HG03558 (cell line): ENCODE measurements at regions not wholly inside any gene's neighbourhood (a gene's known extent, or its start where the extent isn't known, plus 50 kb on each side); places are given as distances from the start of the nearest gene placed in this dataset.

Source experiments
- ATAC-seq: cut with Tn5 transposase; IDR thresholded peaks from one replicate; pipeline ENCODE4 v1.9.1; 2021; ENCODE audit warnings: moderate number of reproducible peaks; ENCODE audit not compliant: unreplicated experiment; ENCODE audit errors: extremely low read depth

DNA sequence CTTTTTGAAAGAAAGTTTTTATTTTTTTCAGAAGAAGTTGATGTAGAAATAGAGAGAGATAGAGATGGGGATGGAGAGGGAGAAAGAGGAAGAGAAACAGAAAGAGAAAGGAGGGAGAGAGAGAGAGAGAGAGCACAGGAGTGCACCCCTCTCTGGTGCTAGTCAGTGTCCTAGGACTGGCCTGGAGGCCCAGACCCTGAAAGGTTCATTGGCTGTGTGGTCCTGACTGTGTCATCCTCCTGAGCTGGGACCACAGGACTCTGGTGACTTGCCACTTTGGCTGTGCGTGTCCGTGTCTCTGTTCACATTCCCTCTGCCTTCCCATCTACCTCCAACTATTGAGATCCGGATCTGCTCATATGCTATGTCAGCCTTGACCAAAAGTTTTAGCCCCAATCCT is 62.1 kb upstream of the SHH start:
- no peak for ATAC-seq

DNA sequence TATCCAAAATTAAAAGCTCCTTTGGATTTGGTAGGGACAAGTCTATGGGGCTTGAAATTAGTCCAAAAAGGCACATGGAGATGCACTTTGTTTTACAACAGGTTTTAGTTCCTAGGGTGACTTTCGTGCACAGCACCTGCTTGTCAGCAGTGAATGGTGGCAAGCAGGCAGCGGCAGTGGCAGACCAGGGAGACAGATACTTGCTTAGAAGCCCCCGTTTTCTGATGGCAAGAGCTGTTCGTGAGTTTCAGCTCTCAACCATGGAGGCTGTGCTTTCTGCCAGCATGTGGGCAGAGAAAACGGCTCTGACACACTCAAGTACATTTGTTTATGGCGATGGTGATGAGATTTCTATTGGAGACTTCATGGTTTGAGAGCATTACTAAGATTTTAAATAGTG is 61.7 kb upstream of the SHH start:
- no peak for ATAC-seq

DNA sequence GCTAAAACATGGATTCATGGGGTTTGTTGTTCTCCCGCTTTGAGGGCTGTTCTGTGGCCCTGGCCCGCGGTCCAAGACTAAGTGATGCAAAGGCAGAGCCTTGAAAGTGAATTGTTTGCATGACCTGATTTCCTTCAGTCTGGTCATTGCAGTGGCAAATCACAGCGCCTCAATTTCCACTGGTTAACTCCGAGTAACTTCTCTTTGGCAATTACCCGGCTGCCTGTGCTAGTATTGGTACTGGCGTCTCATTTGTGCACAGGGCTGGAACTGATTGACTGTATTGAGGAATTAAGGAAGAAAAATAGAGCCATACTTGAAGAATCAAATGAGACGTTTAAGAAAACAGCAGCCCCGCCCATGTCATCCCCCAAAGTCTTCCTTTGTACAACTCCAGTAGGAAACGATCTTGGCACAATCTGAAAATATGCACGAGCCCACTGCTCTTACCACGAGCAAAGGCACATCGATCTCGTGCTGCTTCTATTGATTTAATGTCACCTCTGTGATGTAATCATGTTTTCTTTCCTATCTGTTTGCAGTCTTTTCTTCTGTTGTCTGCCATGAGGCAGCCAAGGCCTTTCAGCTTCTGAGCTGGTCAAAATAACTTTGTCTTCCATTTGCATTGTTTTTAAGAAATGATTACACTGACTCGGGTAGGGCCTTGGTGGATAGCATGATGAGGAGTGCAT is 60.6 kb upstream of the SHH start:
- ATAC-seq = no peak

DNA sequence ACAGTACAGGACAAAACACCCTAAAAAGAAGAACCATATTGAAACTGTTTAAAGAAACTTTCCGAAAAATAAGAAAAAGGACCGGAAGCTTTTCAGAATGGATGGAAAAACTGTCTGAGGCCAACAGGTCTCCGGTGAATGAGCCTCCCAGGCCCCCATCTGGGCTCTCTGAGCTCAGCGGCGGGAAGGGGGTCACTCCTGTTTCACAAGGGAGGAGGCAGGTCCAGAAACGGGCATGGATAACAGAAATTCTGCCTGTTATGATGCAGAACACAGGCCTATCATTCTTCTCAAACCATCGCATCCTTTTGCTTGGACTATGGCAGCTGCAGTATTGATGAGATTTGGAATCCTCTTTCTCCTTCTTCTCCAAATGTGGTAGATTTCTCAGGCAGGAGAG is 58.9 kb upstream of the SHH start:
- ATAC-seq = no peak

DNA sequence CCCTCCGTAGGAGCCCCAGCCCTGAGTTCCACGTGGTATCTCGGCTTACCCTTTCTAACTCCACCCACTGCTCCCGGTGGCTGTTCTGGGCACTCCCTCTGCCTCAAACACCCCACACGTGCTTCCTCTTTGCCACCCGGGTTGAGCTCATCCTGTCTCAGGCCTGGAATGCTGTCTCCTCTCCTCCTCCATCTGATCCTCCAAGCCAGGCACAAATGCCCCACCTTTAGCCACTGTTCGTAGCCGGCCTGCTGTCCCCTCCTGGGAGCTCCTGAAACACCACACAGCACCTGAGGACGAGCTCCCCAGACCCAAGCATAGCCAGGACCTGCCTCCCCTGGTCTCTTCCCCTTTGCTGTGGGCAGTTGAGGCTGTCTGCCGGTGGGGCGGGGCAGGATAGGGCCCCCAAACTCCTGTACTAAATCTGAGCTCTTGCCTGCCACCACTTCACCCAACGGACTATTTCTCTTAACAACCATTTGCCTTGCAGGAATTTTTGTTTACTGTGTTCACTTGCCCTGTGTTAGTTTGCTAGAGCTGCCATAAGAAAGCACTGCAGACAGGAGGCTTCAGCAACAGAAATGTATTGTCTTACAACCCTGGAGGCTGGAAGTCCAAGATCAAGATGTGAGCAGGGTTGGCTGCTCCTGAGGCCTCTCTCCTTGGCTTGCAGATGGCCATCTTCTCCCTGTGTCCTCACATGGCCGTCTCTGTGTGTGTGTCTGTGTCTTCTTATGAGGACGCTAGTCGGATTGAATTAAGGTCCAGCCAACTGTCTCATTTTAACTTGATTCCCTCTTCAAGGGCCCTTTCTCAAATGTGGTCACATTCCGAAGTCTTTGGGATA is 58.3 kb upstream of the SHH start:
- no peak for ATAC-seq

DNA sequence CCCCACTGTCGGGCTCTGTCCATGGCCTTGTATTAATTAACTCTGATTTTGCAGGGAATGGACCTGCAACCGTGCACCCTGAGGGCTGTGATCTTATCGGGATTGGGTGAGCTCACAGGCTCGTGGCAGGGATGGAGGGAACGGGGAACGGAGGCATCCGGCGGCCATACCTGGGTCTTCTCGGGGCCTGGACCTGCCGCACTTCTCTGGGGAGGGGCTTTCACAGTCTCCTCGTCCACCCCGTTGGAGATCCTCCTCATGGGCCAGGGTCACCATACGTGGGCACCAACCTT is 57.5 kb upstream of the SHH start:
- no peak for ATAC-seq

DNA sequence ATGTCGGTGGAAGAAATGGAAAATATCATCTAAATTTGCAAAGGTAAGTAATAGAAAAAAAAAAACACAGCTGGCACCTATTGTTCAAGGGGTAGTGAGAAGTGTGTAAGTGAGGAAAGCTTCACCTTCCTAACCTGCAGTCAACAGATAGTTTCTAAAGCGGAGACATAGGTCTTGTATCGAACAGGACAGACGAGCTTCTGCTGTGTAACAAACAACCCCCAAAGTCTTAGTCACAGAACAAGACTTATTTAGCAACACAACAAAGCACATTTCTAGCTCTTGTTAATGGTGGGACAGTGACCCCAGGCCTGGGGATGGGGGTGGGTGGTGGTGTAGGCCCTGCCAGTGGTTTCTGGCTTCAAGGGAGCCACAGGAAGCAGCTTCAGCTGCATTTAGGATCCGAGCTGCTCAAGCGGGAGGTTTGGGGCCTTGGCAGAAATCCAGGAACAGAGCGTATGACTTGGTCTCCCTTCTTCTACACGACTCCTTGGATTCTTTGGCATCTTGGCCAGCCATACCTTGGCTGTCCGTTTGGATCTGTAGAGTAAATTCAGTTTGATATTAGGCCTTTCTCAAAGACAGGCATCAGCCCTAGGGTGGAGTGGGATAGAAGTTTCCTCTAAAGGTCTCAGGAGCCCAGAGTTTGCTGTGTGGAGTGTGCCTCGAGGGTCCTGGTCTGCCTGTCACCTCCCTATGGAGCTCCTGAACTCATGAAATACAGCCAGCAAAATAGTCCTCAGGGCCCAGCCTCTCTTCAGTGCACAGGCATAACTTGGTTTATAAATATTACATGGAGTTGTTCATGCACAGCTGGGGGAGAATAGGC is 56.9 kb upstream of the SHH start:
- ATAC-seq = no peak

DNA sequence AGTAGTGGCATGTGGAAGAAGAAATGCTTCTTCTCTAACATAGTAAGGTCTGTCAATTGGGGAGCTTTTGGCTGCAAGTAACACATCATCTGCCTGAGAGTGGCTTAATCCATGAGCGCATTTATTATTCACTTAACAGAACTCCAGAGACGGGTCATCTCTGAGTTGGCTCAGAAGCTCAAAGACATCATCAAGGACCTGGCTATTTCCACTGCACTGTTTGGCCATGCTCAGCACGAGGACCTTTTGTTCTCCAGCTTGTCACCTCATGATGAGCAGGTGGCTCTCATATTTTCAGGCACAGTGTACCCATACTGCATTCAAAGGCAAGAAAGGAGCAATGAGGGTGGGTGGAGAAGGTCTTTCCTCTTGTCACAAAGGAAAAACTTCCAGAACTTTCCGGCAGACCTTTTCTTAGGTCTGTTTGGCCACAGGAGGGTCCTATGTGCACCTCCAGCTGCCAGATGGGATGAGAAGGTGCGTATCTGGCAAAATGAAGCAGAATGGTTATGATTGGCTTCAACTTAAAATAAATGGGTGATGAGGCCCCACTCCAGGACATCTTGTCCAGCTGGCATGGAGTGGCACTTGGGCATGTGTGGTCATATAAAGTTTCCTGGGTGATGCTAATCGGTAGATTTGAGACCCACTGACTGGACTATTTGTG is 55.6 kb upstream of the SHH start:
- no peak for ATAC-seq

DNA sequence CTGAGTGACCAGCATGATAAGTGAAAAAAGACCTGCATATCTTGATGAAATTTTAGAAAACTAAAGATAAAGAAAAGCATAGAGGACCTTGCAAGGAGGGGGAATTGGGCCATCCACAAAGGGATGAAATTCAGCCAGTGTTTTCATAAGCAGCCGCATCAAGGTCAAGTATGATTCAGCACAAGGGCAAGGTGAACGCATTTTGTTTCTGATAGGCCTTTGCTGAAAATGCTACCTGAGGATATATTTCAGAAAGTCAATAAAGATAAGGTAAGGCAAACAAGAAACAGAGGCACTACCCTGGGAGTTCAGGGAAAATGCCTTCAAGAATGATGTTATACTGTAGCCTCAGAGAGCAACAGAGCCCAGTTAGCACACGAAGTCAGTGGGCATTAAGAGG is 55.0 kb upstream of the SHH start:
- no peak for ATAC-seq

DNA sequence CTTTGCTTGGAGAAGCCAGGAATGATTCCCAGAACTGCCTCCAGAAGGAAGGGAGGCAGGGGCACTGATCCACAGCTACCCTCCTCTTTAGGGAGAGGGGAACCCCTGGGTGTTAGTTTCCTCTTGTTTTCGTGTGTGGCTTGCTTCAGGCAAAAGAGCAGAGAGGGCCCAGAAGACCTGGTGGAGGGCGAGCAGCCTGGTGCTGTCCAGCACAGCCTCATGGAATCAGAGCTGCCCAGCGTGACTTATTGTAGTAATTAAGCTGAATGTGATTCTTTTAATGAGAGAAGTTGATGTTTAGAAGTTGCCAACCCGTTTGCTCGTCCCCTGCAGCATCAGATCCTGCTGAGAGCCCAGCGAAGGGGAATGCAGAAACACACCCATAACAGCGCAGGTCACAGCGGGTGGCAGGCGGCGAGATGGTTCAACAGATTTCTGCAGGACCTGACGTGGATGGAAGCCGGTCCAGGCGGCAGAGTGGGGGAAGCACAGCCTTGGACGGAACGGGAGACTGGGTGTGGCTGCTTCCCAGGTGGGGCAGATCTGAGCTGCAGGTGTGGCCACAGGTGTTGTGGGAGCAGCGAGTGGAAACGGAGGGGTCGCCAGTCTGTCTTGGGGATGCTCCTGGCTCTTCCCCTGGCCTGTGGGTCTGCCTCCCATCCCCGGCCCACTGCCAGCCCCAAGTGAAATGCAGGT is 53.7 kb upstream of the SHH start:
- no peak for ATAC-seq

DNA sequence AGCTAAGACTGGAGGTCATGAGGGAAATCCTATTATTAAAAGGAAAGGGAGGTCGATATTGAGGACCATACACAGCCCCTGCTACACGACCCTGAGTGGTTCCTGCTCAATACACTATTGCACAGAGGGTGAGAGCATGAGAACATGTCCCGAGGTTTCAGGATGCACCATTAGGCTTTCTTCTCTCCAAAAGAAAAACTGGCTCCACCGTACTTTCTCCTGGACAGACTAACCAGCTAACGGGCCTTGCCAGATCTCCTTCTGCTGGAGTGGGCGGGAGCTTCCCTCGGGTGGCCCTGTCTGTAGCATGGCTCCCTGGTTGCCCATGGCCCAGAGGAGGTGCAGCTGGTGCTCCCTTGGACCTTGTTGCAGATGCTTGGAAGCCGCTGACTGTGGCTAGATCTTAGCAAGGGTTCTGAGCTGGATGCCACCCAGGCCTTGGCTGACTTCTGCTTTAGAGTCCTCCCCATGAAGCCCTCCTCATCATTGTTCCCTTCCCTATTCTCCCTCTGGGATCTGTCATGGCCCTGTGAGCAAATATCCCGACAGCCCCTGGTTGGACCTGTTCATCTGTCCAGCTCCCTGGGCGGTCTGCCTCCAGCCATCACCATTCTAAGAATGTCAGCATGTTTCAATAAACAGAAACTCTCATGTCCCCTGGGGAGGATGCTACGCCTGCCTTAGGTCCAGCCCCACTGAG is 52.9 kb upstream of the SHH start:
- no peak for ATAC-seq

DNA sequence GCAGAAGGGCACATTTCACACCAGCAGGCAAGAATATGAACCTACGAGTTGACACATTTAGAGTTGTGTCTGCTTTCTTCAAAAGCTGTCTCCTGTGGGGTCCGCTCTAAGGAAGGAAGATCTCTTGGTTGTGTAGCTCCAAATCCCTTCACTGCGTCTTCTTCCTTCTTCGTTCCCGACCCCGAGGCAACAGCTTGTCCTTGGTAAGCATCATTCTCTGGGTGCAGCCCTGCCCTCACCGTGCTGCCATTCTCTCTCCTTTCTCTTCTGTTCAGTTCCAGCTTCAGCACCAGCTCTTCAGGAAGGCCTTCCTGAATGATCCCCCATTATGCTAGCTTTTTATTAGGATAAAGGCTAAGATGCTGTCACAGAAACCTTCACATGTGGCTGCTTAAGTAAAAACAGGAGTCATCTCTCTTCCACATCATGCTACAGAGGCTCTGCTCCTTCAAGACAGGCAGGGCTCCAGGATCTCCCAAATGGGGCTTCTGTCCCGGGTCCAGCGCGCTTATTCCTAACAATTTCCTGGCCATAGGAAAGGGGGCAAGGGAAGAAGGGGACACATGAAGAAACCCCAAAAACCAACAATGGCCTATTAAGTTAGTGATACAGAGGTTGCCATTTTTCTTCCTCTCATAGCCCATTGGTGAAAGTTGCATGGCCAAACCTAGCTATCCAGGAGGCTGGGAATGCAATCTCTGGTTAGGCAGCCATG is 52.2 kb upstream of the SHH start:
- ATAC-seq = no peak

DNA sequence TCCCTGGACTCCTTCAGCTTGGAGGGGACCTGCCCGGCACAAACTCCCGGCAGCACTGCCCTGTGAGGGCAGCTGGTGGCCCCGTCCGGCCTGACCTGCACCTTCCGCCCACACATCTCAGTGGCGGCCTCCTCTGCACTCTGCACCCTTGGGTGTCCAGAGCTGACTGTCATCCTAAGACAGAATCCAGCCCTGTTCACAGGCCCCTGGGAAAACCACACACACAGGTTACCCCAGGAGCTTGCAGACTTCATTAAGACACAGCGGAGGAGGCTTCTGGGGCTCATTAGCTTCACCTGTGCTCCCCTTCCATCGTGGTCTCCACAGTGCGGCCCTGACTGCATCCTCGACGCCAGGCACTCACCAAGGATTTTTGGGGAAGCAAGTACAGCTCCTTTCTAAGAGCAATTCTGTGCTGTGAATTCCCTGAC is 51.5 kb upstream of the SHH start:
- no peak for ATAC-seq

DNA sequence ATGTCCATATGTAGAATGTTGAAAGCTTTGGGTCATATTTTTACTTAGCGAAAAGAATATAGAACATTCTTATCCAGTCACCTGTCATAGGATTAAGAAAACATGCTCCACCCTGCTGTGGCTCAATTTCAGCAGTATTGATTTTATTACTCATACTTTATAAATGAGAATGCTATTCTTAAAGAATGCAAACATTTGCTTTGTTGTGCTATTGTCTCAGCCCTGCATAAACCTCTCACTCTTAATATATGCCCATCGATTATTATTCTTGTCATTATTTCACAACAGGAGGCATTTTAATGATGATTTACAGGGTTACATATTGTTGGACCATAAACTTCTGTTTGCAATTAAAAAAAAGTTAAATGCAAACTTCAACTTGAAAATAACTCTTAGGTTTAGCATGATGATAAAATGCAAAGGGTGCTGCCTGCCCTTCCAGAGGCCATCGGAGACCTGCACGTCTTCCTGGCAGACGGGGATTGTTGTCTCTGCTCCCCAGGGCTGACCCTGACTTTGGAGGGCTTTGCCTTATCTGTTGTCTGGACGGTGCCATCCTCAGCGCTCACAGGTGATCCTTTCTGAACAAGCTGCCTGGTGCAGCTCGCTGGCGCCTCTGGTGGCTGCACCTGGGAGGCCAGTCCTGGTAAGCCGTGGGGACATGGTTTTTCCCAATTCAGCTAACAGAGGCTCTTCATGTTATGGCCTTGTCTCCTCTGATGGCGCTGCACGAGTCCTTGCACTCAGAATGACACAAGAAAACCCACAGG is 50.0 kb upstream of the SHH start:
- no peak for ATAC-seq
